ENCODE measurements at regions not wholly inside any gene's neighbourhood (a gene's known extent, or its start where the extent isn't known, plus 50 kb on each side); places are given as distances from the start of the nearest gene placed in this dataset.

- Mint-ChIP-seq H3K4me3 (no peak overlapping the region), H3K9me3 (no peaks in the 10 kb centered on the region), H3K36me3 (ENCODE audit: insufficient read depth) (no peaks in the 10 kb centered on the region), H3K27me3 (no peaks in the 10 kb centered on the region), H3K27ac (ENCODE audit: low read depth) (no peak overlapping the region), H3K4me1 (no peaks in the 10 kb centered on the region)
- ATAC-seq (replicated peaks; ENCODE audit: extremely low read depth, poor library complexity, severe bottlenecking) (no peak), DNase-seq (ENCODE audit: low spot score in 2 of 2) (no peak)
These were observed 266.3 kb downstream of the FBXW7 start for GRCh38 chr4:152269448-152270191.

- H3K36me3 Mint-ChIP-seq (ENCODE audit: insufficient read depth), result no peaks in the 10 kb centered on the region
- H3K27ac Mint-ChIP-seq (ENCODE audit: low read depth), result no peak overlapping the region
- no peaks in the 10 kb centered on the region for H3K4me1 Mint-ChIP-seq
- DNase-seq (ENCODE audit: low spot score in 2 of 2) (no peak), ATAC-seq (replicated peaks; ENCODE audit: extremely low read depth, poor library complexity, severe bottlenecking) (no peak)
- no peak overlapping the region for H3K4me3 Mint-ChIP-seq
- no peaks in the 10 kb centered on the region for H3K27me3 Mint-ChIP-seq
- no peaks in the 10 kb centered on the region for H3K9me3 Mint-ChIP-seq
These were observed 268.1 kb downstream of the FBXW7 start for GRCh38 chr4:152267811-152268210.

GRCh38 chr4:152266831-152267480 is 268.9 kb downstream of the FBXW7 start:
- H3K4me1 Mint-ChIP-seq, result no peaks in the 10 kb centered on the region
- no peaks in the 10 kb centered on the region for H3K36me3 Mint-ChIP-seq (ENCODE audit: insufficient read depth)
- no peak overlapping the region for H3K27ac Mint-ChIP-seq (ENCODE audit: low read depth)
- ATAC-seq (replicated peaks; ENCODE audit: extremely low read depth, poor library complexity, severe bottlenecking), result no peak
- H3K4me3 Mint-ChIP-seq, result no peak overlapping the region
- no peak for DNase-seq (ENCODE audit: low spot score in 2 of 2)
- no peaks in the 10 kb centered on the region for H3K27me3 Mint-ChIP-seq
- H3K9me3 Mint-ChIP-seq, result no peaks in the 10 kb centered on the region

GRCh38 chr4:152265149-152265621 is 270.7 kb downstream of the FBXW7 start:
- Mint-ChIP-seq H3K27me3 (no peaks in the 10 kb centered on the region), H3K4me3 (no peak overlapping the region), H3K36me3 (ENCODE audit: insufficient read depth) (no peaks in the 10 kb centered on the region), H3K4me1 (no peaks in the 10 kb centered on the region), H3K9me3 (no peaks in the 10 kb centered on the region), H3K27ac (ENCODE audit: low read depth) (no peak overlapping the region)
- DNase-seq (ENCODE audit: low spot score in 2 of 2) (no peak), ATAC-seq (replicated peaks; ENCODE audit: extremely low read depth, poor library complexity, severe bottlenecking) (no peak)

GRCh38 chr4:152264106-152264505 is 271.8 kb downstream of the FBXW7 start:
- Mint-ChIP-seq H3K27me3 (no peaks in the 10 kb centered on the region), H3K27ac (ENCODE audit: low read depth) (no peak overlapping the region), H3K9me3 (peaks cover 5% of the 10 kb centered on the region), H3K4me3 (no peak overlapping the region), H3K36me3 (ENCODE audit: insufficient read depth) (no peaks in the 10 kb centered on the region), H3K4me1 (peaks cover 10% of the 10 kb centered on the region)
- DNase-seq (ENCODE audit: low spot score in 2 of 2), result no peak
- ATAC-seq (replicated peaks; ENCODE audit: extremely low read depth, poor library complexity, severe bottlenecking), result no peak

- Mint-ChIP-seq H3K27ac (ENCODE audit: low read depth) (no peak overlapping the region), H3K36me3 (ENCODE audit: insufficient read depth) (no peaks in the 10 kb centered on the region), H3K27me3 (no peaks in the 10 kb centered on the region), H3K4me1 (peaks cover 17% of the 10 kb centered on the region), H3K9me3 (peaks cover 5% of the 10 kb centered on the region), H3K4me3 (no peak overlapping the region)
- DNase-seq (ENCODE audit: low spot score in 2 of 2) (no peak), ATAC-seq (replicated peaks; ENCODE audit: extremely low read depth, poor library complexity, severe bottlenecking) (no peak)
These were observed 276.0 kb downstream of the FBXW7 start for GRCh38 chr4:152259866-152260265.

GRCh38 chr4:152258804-152259708 is 276.8 kb downstream of the FBXW7 start:
- Mint-ChIP-seq H3K4me3 (no peak overlapping the region), H3K9me3 (peaks cover 5% of the 10 kb centered on the region), H3K4me1 (peaks cover 17% of the 10 kb centered on the region), H3K27ac (ENCODE audit: low read depth) (no peak overlapping the region), H3K27me3 (no peaks in the 10 kb centered on the region), H3K36me3 (ENCODE audit: insufficient read depth) (no peaks in the 10 kb centered on the region)
- ATAC-seq (replicated peaks; ENCODE audit: extremely low read depth, poor library complexity, severe bottlenecking), result no peak
- no peak for DNase-seq (ENCODE audit: low spot score in 2 of 2)

GRCh38 chr4:152258391-152258790 is 277.5 kb downstream of the FBXW7 start:
- H3K27ac Mint-ChIP-seq (ENCODE audit: low read depth), result no peak overlapping the region
- no peak for DNase-seq (ENCODE audit: low spot score in 2 of 2)

GRCh38 chr4:152257601-152258066 is 278.3 kb downstream of the FBXW7 start:
- Mint-ChIP-seq H3K27ac (ENCODE audit: low read depth) (no peak overlapping the region), H3K9me3 (peaks cover 5% of the 10 kb centered on the region), H3K4me1 (peaks cover 17% of the 10 kb centered on the region), H3K36me3 (ENCODE audit: insufficient read depth) (no peaks in the 10 kb centered on the region), H3K4me3 (no peak overlapping the region), H3K27me3 (no peaks in the 10 kb centered on the region)
- no peak for ATAC-seq (replicated peaks; ENCODE audit: extremely low read depth, poor library complexity, severe bottlenecking)
- no peak for DNase-seq (ENCODE audit: low spot score in 2 of 2)

More at GRCh38 chr4:152258391-152258790, 277.5 kb downstream of the FBXW7 start:
- no peak overlapping the region for H3K4me3 Mint-ChIP-seq
- no peaks in the 10 kb centered on the region for H3K27me3 Mint-ChIP-seq
- no peaks in the 10 kb centered on the region for H3K36me3 Mint-ChIP-seq (ENCODE audit: insufficient read depth)
- ATAC-seq (replicated peaks; ENCODE audit: extremely low read depth, poor library complexity, severe bottlenecking), result no peak
- peaks cover 17% of the 10 kb centered on the region for H3K4me1 Mint-ChIP-seq
- peaks cover 5% of the 10 kb centered on the region for H3K9me3 Mint-ChIP-seq

- Mint-ChIP-seq H3K9me3 (peaks cover 5% of the 10 kb centered on the region), H3K36me3 (ENCODE audit: insufficient read depth) (no peaks in the 10 kb centered on the region), H3K4me3 (no peak overlapping the region), H3K27me3 (no peaks in the 10 kb centered on the region), H3K27ac (ENCODE audit: low read depth) (no peak overlapping the region), H3K4me1 (peaks cover 17% of the 10 kb centered on the region)
- no peak for ATAC-seq (replicated peaks; ENCODE audit: extremely low read depth, poor library complexity, severe bottlenecking)
- DNase-seq (ENCODE audit: low spot score in 2 of 2), result no peak
These were observed 278.9 kb downstream of the FBXW7 start for GRCh38 chr4:152256996-152257395.

GRCh38 chr4:152255437-152255836 is 280.5 kb downstream of the FBXW7 start:
- ATAC-seq (replicated peaks; ENCODE audit: extremely low read depth, poor library complexity, severe bottlenecking) (peak; percentile 99), DNase-seq (ENCODE audit: low spot score in 2 of 2) (peak; percentile 21 to 64)
- H3K4me1 Mint-ChIP-seq, result peaks cover 17% of the 10 kb centered on the region
- H3K27me3 Mint-ChIP-seq, result no peaks in the 10 kb centered on the region
- H3K9me3 Mint-ChIP-seq, result peaks cover 5% of the 10 kb centered on the region
- no peak overlapping the region for H3K27ac Mint-ChIP-seq (ENCODE audit: low read depth)
- H3K4me3 Mint-ChIP-seq, result no peak overlapping the region
- H3K36me3 Mint-ChIP-seq (ENCODE audit: insufficient read depth), result no peaks in the 10 kb centered on the region

- Mint-ChIP-seq H3K4me1 (peaks cover 16% of the 10 kb centered on the region), H3K4me3 (no peak overlapping the region)
These were observed 287.5 kb downstream of the FBXW7 start for GRCh38 chr4:152248347-152248746.

More at GRCh38 chr4:152248347-152248746, 287.5 kb downstream of the FBXW7 start:
- no peaks in the 10 kb centered on the region for H3K9me3 Mint-ChIP-seq
- H3K27ac Mint-ChIP-seq (ENCODE audit: low read depth), result no peak overlapping the region
- DNase-seq (ENCODE audit: low spot score in 2 of 2), result no peak
- no peaks in the 10 kb centered on the region for H3K36me3 Mint-ChIP-seq (ENCODE audit: insufficient read depth)
- no peak for ATAC-seq (replicated peaks; ENCODE audit: extremely low read depth, poor library complexity, severe bottlenecking)
- H3K27me3 Mint-ChIP-seq, result no peaks in the 10 kb centered on the region
